GM19328 (cell line): ENCODE measurements at regions not wholly inside any gene's neighbourhood (a gene's known extent, or its start where the extent isn't known, plus 50 kb on each side); places are given as distances from the start of the nearest gene placed in this dataset.

Experiments
- ATAC-seq: cut with Tn5 transposase; IDR thresholded peaks from one replicate; pipeline ENCODE4 v1.9.1; 2021; ENCODE audit warnings: mild to moderate bottlenecking, moderate library complexity; ENCODE audit not compliant: unreplicated experiment

GRCh38 chr12:95411057-95411456 is 62.9 kb upstream of the METAP2 start:
- ATAC-seq, result no peak

GRCh38 chr12:95411466-95411865 is 62.5 kb upstream of the METAP2 start:
- ATAC-seq, result no peak

- no peak for ATAC-seq
Observed at GRCh38 chr12:95412482-95413311, 61.3 kb upstream of the METAP2 start.

- ATAC-seq, result no peak
Observed at GRCh38 chr12:95413576-95413975, 60.4 kb upstream of the METAP2 start.

GRCh38 chr12:95415451-95415850 is 58.5 kb upstream of the METAP2 start:
- ATAC-seq, result no peak

- ATAC-seq, result no peak
Observed at GRCh38 chr12:95416111-95416636, 57.8 kb upstream of the METAP2 start.

- ATAC-seq, result no peak
Observed at GRCh38 chr12:95417372-95417771, 56.6 kb upstream of the METAP2 start.

- no peak for ATAC-seq
Observed at GRCh38 chr12:95418142-95418541, 55.8 kb upstream of the METAP2 start.
